RWPE1 (cell line): ENCODE measurements at regions not wholly inside any gene's neighbourhood (a gene's known extent, or its start where the extent isn't known, plus 50 kb on each side); places are given as distances from the start of the nearest gene placed in this dataset.

ENCODE experiments used
- CTCF ChIA-PET: fragments of 350-600 bp; sonication (Branson Sonifier 250); formaldehyde crosslinking; extraction: SDS; loops from one replicate; lab custom pipeline; 2021; lab: Yijun Ruan, JAX
- POLR2A ChIA-PET: fragments of 400-600 bp; formaldehyde crosslinking; extraction: SDS; loops from one replicate; lab custom pipeline; 2020; ENCODE audit warnings: antibody characterized with exemption; ENCODE audit not compliant: low non-redundant PET; lab: Yijun Ruan, JAX
- DNase-seq: peaks from one replicate; pipeline ENCODE4 v3.0.0; 2012; ENCODE audit warnings: low spot score
- H3K27ac ChIP-seq: fragments of 450-650 bp; 2 replicates; pipeline ENCODE4 v1.5.1; 2017
- TF ChIP-seq, protein P1 (sequence below): fragments of 450-650 bp; conservative IDR thresholded peaks from 2 replicates; pipeline ENCODE4 v1.5.1; 2017; ENCODE audit warnings: low read depth, mild to moderate bottlenecking

DNA sequence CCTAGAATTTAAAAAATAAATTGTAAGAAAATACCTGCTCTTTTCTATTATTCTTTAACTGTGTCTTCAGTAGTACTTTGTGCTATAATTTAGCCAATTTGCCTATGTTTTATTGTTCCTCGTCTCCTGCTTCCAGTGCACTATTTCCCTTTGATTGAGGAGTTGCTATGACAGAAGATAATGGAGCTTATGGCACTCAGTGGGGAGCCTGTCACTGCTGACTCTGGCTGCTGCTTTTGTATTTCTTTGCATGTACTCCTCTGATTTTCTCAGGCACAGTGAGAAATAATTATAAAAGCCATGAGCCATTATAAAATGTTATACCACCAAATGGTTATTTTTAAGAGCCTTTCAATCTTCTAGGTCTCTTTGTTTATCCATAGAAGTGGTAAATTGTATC, 1310.8 kb upstream of the SLC39A10 start:
- POLR2A ChIA-PET, result no interaction called here
- TF ChIP-seq, protein P1, sequence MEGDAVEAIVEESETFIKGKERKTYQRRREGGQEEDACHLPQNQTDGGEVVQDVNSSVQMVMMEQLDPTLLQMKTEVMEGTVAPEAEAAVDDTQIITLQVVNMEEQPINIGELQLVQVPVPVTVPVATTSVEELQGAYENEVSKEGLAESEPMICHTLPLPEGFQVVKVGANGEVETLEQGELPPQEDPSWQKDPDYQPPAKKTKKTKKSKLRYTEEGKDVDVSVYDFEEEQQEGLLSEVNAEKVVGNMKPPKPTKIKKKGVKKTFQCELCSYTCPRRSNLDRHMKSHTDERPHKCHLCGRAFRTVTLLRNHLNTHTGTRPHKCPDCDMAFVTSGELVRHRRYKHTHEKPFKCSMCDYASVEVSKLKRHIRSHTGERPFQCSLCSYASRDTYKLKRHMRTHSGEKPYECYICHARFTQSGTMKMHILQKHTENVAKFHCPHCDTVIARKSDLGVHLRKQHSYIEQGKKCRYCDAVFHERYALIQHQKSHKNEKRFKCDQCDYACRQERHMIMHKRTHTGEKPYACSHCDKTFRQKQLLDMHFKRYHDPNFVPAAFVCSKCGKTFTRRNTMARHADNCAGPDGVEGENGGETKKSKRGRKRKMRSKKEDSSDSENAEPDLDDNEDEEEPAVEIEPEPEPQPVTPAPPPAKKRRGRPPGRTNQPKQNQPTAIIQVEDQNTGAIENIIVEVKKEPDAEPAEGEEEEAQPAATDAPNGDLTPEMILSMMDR, result no peak
- no peak overlapping the region for H3K27ac ChIP-seq
- DNase-seq, result no peak
- CTCF ChIA-PET, result no interaction called here

GRCh38 chr2:194345347-194345746, 1311.7 kb upstream of the SLC39A10 start:
- TF ChIP-seq, protein P1, result no peak
- CTCF ChIA-PET, result no interaction called here
- H3K27ac ChIP-seq, result no peak overlapping the region
- DNase-seq, result no peak
- POLR2A ChIA-PET, result no interaction called here

DNA sequence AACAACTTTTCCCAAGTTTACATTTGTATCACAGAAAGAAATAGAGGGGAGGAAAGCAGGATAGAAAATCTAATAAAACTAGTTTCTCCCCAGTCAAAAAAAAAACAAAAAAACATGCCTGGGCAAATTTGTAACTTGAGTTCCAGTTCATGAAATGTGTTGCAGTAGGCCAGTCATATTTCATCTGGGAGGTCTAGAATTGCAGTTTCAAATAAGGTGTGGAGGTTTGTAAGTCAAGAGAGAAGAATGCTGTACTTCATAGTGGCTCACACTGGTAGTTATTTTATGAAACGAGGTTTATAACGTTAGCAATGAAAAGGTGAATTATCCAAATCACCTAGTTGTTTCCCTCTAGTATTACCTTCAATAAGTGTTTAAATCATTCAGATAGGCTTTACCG, 1313.9 kb upstream of the SLC39A10 start:
- ChIA-PET POLR2A (no interaction called here), CTCF (no interaction called here)
- no peak overlapping the region for H3K27ac ChIP-seq
- TF ChIP-seq, protein P1, result no peak
- DNase-seq, result no peak

DNA sequence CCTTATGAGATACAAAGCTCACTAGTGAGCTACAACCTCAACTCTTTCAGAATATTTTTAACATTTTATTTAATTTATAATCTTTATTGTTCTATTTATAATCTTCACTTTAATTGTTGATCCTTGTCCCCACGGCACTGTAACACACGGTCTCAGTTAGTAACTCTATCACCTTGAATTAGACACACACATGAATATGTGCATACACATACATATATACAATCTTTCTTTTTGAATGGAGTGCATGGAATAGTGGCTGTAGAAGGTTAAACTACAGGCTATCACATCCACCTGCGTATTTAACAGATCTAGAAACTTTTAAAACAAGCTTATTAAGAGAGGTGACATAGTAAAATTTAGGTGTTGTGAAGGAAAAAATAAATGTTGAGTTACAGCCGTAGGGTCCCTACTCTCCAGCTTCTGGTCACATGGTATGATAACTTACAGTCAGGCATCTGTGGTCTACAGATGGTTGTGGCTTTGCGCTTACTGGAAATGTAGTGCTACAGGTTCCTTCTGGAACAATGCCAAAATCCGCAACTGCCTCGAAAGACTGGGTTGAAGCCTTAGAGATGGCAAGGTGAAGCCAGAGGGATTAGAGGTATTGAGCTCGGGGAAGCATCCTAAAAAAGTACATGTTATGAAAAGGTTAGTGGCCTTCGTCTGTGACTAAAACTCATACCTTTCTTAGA, 1324.1 kb upstream of the SLC39A10 start:
- ChIA-PET POLR2A (no interaction called here), CTCF (no interaction called here)
- no peak overlapping the region for H3K27ac ChIP-seq
- no peak for DNase-seq
- TF ChIP-seq, protein P1, result no peak

GRCh38 chr2:194328456-194328855, 1328.6 kb upstream of the SLC39A10 start:
- H3K27ac ChIP-seq, result no peak overlapping the region
- CTCF ChIA-PET, result no interaction called here
- no peak for DNase-seq
- POLR2A ChIA-PET, result no interaction called here
- TF ChIP-seq, protein P1, result no peak

- TF ChIP-seq, protein P1, result no peak
- CTCF ChIA-PET, result no interaction called here
- POLR2A ChIA-PET, result no interaction called here
- no peak for DNase-seq
- no peak overlapping the region for H3K27ac ChIP-seq
These were observed 1329.7 kb upstream of the SLC39A10 start for GRCh38 chr2:194327196-194327888.
